H1 (cell line): ENCODE measurements at regions not wholly inside any gene's neighbourhood (a gene's known extent, or its start where the extent isn't known, plus 50 kb on each side); places are given as distances from the start of the nearest gene placed in this dataset.

Experiments
- CTCF ChIA-PET: fragments of 300-600 bp; sonication (Branson Sonifier 250); formaldehyde crosslinking; loops from one replicate; lab custom pipeline; 2021; ENCODE audit not compliant: partially characterized antibody; lab: Charles Lee
- POLR2A ChIA-PET: fragments of 300-600 bp; sonication (Branson Sonifier 250); formaldehyde crosslinking; loops from one replicate; lab custom pipeline; 2021; ENCODE audit warnings: inconsistent platforms; ENCODE audit not compliant: partially characterized antibody; lab: Charles Lee
- DNase-seq, 2 experiments: peaks; one replicate each; pipeline versions ENCODE4 v3.0.0 to v3.0.0-alpha.2; 2010 to 2022; ENCODE audit warnings: low spot score in 2 of 2, low read depth in 1 of 2, mixed read lengths in 1 of 2
- FAIRE-seq: peaks from 2 replicates; lab custom pipeline; 2011; peaks lifted over from hg19 to GRCh38; lab: Jason Lieb, UNC
- H2AFZ ChIP-seq: 2 replicates; pipeline ENCODE4 v1.8.1; 2012; ENCODE audit warnings: low read length, inconsistent platforms
- H2AK5ac ChIP-seq: 2 replicates; pipeline ENCODE4 v1.6.1; 2013; ENCODE audit warnings: low read depth, low read length
- H2BK120ac ChIP-seq: replicated peaks from 2 replicates; pipeline ENCODE3; 2013; ENCODE audit warnings: low read depth, low read length, inconsistent platforms
- H2BK12ac ChIP-seq: 2 replicates; pipeline ENCODE4 v1.6.1; 2013; ENCODE audit warnings: low read depth, low read length
- H2BK15ac ChIP-seq: 2 replicates; pipeline ENCODE4 v1.6.1; 2013; ENCODE audit warnings: low read length
- H2BK20ac ChIP-seq: 2 replicates; pipeline ENCODE4 v1.6.1; 2013; ENCODE audit warnings: low read length
- H2BK5ac ChIP-seq: 2 replicates; pipeline ENCODE4 v1.6.1; 2013; ENCODE audit warnings: low read depth, low read length
- H3K14ac ChIP-seq: 2 replicates; pipeline ENCODE4 v1.6.1; 2013; ENCODE audit warnings: inconsistent platforms; ENCODE audit not compliant: insufficient read length
- H3K18ac ChIP-seq: 2 replicates; pipeline ENCODE4 v1.6.1; 2013; ENCODE audit warnings: low read length; ENCODE audit errors: extremely low read depth
- H3K23ac ChIP-seq: 2 replicates; pipeline ENCODE4 v1.6.1; 2013; ENCODE audit warnings: inconsistent platforms; ENCODE audit not compliant: insufficient read length
- H3K23me2 ChIP-seq: 2 replicates; pipeline ENCODE4 v1.6.1; 2013; ENCODE audit warnings: low read depth, low read length
- H3K27ac ChIP-seq: 2 replicates; pipeline ENCODE4 v1.6.1; 2011; ENCODE audit warnings: low read depth, low read length, inconsistent platforms
- H3K27me3 ChIP-seq, 4 experiments: replicated peaks in 1 of 4; 1 replicate in 1 of 4; 2 replicates in 3 of 4; pipeline versions ENCODE4 v1.6.1 to v1.8.1; 2011 to 2013; ENCODE audit warnings: low read length in 3 of 4, mild to moderate bottlenecking in 3 of 4, inconsistent platforms in 2 of 4, mixed read lengths in 2 of 4, moderate library complexity in 1 of 4; ENCODE audit not compliant: control insufficient read depth in 3 of 4, insufficient read depth in 3 of 4; ENCODE audit errors: extremely low read depth in 1 of 4
- H3K36me3 ChIP-seq, 4 experiments: 2 replicates each; pipeline versions ENCODE4 v1.6.1 to v1.8.1; 2011 to 2013; ENCODE audit warnings: mild to moderate bottlenecking in 4 of 4, low read length in 3 of 4, moderate library complexity in 2 of 4, control low read depth in 1 of 4, inconsistent platforms in 1 of 4; ENCODE audit not compliant: insufficient read depth in 4 of 4, control insufficient read depth in 2 of 4
- H3K4ac ChIP-seq: replicated peaks from 2 replicates; pipeline ENCODE3; 2013; ENCODE audit warnings: low read length, low read depth, mixed read lengths, inconsistent platforms; ENCODE audit not compliant: insufficient read length
- H3K4me1 ChIP-seq, 4 experiments: replicated peaks in 1 of 4; 1 replicate in 1 of 4; 2 replicates in 3 of 4; pipeline versions ENCODE4 v1.6.1 to v1.8.1; 2011 to 2013; ENCODE audit warnings: low read length in 3 of 4, inconsistent platforms in 2 of 4, mixed read lengths in 1 of 4; ENCODE audit not compliant: insufficient read depth in 4 of 4, control insufficient read depth in 3 of 4
- H3K4me2 ChIP-seq, 2 experiments: 2 replicates each; pipeline versions ENCODE4 v1.6.1 to v1.8.1; 2011 to 2013; ENCODE audit warnings: low read depth in 2 of 2, low read length in 2 of 2, control low read depth in 1 of 2, inconsistent platforms in 1 of 2, mild to moderate bottlenecking in 1 of 2; ENCODE audit not compliant: insufficient read depth in 1 of 2
- H3K4me3 ChIP-seq, 4 experiments: fragments of 200-600, 300-600 bp in 1 of 4; sonication (generic), shearing (Covaris generic), sonication (Bioruptor Twin) in 1 of 4; 2 replicates each; pipeline versions ENCODE4 v1.5.1 to v1.8.1; 2011 to 2016; ENCODE audit warnings: low read length in 4 of 4, low read depth in 3 of 4, control low read depth in 2 of 4, inconsistent platforms in 2 of 4, mild to moderate bottlenecking in 2 of 4, mixed read lengths in 1 of 4, moderate library complexity in 1 of 4; ENCODE audit not compliant: insufficient read depth in 2 of 4; ENCODE audit errors: extremely low read depth in 1 of 4
- H3K56ac ChIP-seq: replicated peaks from 2 replicates; pipeline ENCODE3; 2013; ENCODE audit warnings: low read depth, mild to moderate bottlenecking, mixed read lengths, low read length, inconsistent platforms; ENCODE audit not compliant: insufficient read length
- H3K79me1 ChIP-seq: 2 replicates; pipeline ENCODE4 v1.6.1; 2013; ENCODE audit warnings: low read depth, low read length, control low read depth
- H3K79me2 ChIP-seq, 2 experiments: 2 replicates each; pipeline versions ENCODE4 v1.6.1 to v1.8.1; 2012 to 2013; ENCODE audit warnings: low read length in 2 of 2, mild to moderate bottlenecking in 2 of 2, inconsistent platforms in 1 of 2; ENCODE audit not compliant: insufficient read depth in 2 of 2, control insufficient read depth in 1 of 2
- H3K9ac ChIP-seq, 4 experiments: replicated peaks in 1 of 4; 1 replicate in 1 of 4; 2 replicates in 3 of 4; pipeline versions ENCODE4 v1.6.1 to v1.8.1; 2011 to 2013; ENCODE audit warnings: low read depth in 3 of 4, low read length in 3 of 4, control low read depth in 2 of 4, mild to moderate bottlenecking in 2 of 4, moderate library complexity in 2 of 4, inconsistent platforms in 1 of 4; ENCODE audit errors: extremely low read depth in 1 of 4
- H3K9me3 ChIP-seq, 2 experiments: 2 replicates each; pipeline versions ENCODE4 v1.6.1 to v1.8.1; 2012 to 2013; ENCODE audit warnings: mild to moderate bottlenecking in 2 of 2, moderate library complexity in 2 of 2, control low read depth in 1 of 2, inconsistent platforms in 1 of 2, low read depth in 1 of 2, low read length in 1 of 2, mixed read lengths in 1 of 2; ENCODE audit not compliant: insufficient read depth in 2 of 2
- H4K20me1 ChIP-seq, 2 experiments: replicated peaks in 1 of 2; 2 replicates each; pipeline versions ENCODE3 to v1.8.1; 2011 to 2013; ENCODE audit warnings: inconsistent platforms in 2 of 2, low read length in 2 of 2, mild to moderate bottlenecking in 1 of 2; ENCODE audit not compliant: insufficient read depth in 2 of 2, control insufficient read depth in 1 of 2
- H4K5ac ChIP-seq: 2 replicates; pipeline ENCODE4 v1.6.1; 2013; ENCODE audit warnings: low read length, low read depth, mixed read lengths, inconsistent platforms; ENCODE audit not compliant: insufficient read length
- H4K8ac ChIP-seq: 2 replicates; pipeline ENCODE4 v1.8.0; 2013; ENCODE audit warnings: mild to moderate bottlenecking, moderate library complexity, low read length, inconsistent platforms; ENCODE audit not compliant: insufficient read depth; ENCODE audit errors: extremely low read depth
- H4K91ac ChIP-seq: replicated peaks from 2 replicates; pipeline ENCODE3; 2013; ENCODE audit warnings: low read length, mixed read lengths, inconsistent platforms; ENCODE audit not compliant: insufficient read length
- TCF12 ChIP-seq: IDR thresholded peaks from 2 replicates; pipeline ENCODE4 v1.6.1; 2011; ENCODE audit warnings: low read depth, mild to moderate bottlenecking, low read length
- TEAD4 ChIP-seq: IDR thresholded peaks from 2 replicates; pipeline ENCODE4 v1.6.1; 2012; ENCODE audit warnings: low read depth, low read length, inconsistent platforms, mixed read lengths
- WGBS, 2 experiments: shearing (Covaris generic) in 1 of 2; methylation state at CpG; one replicate each; pipeline versions ENCODE4 v1.1.6 to v1.1.7; 2013 to 2015; ENCODE audit warnings: low lambda C conversion rate in 2 of 2, mixed read lengths in 2 of 2, inconsistent platforms in 1 of 2, low coverage in 1 of 2, missing lambda C conversion rate in 1 of 2; ENCODE audit not compliant: insufficient replicate concordance in 2 of 2, insufficient coverage in 1 of 2, insufficient read length in 1 of 2; ENCODE audit errors: extremely low coverage in 1 of 2, missing lambda C conversion rate in 1 of 2; 5-methylcytosine and 5-hydroxymethylcytosine counted together

GRCh38 chr4:3823496-3824341 lies 57.5 kb downstream of the ADRA2C start:
- no peak overlapping the region for H4K5ac ChIP-seq
- no peak overlapping the region for H4K91ac ChIP-seq
- H2AK5ac ChIP-seq = no peak overlapping the region
- no peak overlapping the region for H2BK120ac ChIP-seq
- H4K20me1 ChIP-seq = no peaks in the 10 kb centered on the region
- H2BK15ac ChIP-seq = 0 out of 2 replicates have a peak overlapping the region, but pooled peaks have one; percentile 31
- DNase-seq = no peak
- TF ChIP-seq TEAD4 (no peak), TCF12 (no peak)
- no peak overlapping the region for H2AFZ ChIP-seq
- no peak overlapping the region for H3K4ac ChIP-seq
- no peak overlapping the region for H3K4me2 ChIP-seq
- no peak overlapping the region for H2BK5ac ChIP-seq
- no peaks in the 10 kb centered on the region for H3K79me2 ChIP-seq
- H3K4me3 ChIP-seq = no peak overlapping the region
- no peaks in the 10 kb centered on the region for H3K9me3 ChIP-seq
- H3K27me3 ChIP-seq = no peaks in the 10 kb centered on the region; a peak in 1 of 7 replicates
- 87% methylated on average over 33 of the region's 34 CpGs; no CpG with 5 or more reads in 1 of the 2 experiments for WGBS, 2 experiments
- H3K14ac ChIP-seq = no peak overlapping the region
- H3K23me2 ChIP-seq = no peaks in the 10 kb centered on the region; the same call in 1 of the 2 replicates
- no peak overlapping the region; the same call in 1 of the 2 replicates for H3K18ac ChIP-seq
- H3K79me1 ChIP-seq = no peaks in the 10 kb centered on the region
- no peak overlapping the region for H3K23ac ChIP-seq
- H3K4me1 ChIP-seq = peaks cover 0 to 17% (median 5%) of the 10 kb centered on the region in 4 experiments; a peak in 5 of 7 replicates
- no peak overlapping the region for H2BK12ac ChIP-seq
- FAIRE-seq = no peak
- H3K56ac ChIP-seq = no peak overlapping the region
- H3K27ac ChIP-seq = no peak overlapping the region
- H3K9ac ChIP-seq = no peak overlapping the region
- no peaks in the 10 kb centered on the region for H3K36me3 ChIP-seq
- no peak overlapping the region; the same call in 1 of the 2 replicates for H4K8ac ChIP-seq
- no peak overlapping the region for H2BK20ac ChIP-seq
- CTCF ChIA-PET = interaction anchor here (1.1 to 5.9 kb wide), 4 partner anchors 24 to 100 kb away, joined by 3 to 38 read pairs (median 3); no protein-coding TSS in a partner anchor
- POLR2A ChIA-PET = no interaction called here
